GM18519 (cell line): ENCODE measurements at regions not wholly inside any gene's neighbourhood (a gene's known extent, or its start where the extent isn't known, plus 50 kb on each side); places are given as distances from the start of the nearest gene placed in this dataset.

Source experiments
- ATAC-seq: cut with Tn5 transposase; IDR thresholded peaks from one replicate; pipeline ENCODE4 v1.9.1; 2021; ENCODE audit warnings: mild to moderate bottlenecking, moderate library complexity; ENCODE audit not compliant: unreplicated experiment, low FRiP score

DNA sequence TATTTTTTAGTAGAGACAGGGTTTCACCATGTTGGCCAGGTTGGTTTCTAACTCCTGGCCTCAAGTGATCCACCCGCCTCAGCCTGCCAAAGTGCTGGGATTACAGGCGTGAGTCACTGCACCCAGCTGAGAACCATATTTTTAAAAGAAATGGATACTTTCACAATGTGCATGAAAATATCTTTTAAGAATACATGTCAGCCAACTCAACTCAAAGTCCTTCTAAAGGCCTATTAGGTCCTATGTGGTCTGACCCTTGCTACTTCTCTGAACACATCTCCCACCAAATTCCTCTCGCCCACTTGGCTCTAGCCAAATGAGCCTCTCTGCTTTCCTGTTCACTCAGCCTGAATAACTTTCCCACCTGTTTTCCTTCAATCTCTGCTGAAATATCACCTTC lies 119.6 kb downstream of the MTX2 start:
- no peak for ATAC-seq

- no peak for ATAC-seq
Observed at GRCh38 chr2:176390276-176391147, 121.3 kb downstream of the MTX2 start.

DNA sequence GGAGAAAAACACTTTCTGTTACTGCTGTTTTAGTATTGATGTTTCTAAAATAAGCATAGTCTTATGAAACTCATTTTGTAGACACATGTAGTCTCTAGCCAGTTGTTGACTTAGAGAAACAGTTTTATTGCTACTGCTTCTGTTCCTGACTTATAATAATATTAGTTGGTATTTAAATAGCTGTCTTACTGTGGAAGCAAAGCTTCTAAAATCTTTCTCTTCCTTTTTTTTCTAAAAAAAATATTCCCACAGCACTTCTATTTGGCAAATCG lies 121.8 kb downstream of the MTX2 start:
- ATAC-seq = no peak

DNA sequence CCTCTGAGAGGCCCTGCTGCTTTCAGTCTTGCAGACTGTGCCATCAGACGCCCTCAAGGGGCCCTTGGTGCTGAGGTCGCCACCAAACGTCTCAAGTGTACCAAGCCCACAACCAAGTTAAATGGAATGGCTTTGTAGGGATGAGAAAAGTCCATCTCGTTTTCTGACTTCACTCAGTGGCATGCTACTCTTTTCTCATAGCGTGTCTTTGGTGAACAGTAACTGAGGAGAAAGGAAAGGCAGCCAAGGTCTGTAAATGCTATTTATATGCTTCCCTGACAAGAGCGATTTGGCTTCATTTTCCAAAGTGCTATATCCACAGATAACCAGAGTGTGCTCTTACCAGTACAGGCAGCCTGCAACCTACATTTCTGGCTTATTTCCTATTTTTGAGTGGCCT lies 123.0 kb downstream of the MTX2 start:
- no peak for ATAC-seq

DNA sequence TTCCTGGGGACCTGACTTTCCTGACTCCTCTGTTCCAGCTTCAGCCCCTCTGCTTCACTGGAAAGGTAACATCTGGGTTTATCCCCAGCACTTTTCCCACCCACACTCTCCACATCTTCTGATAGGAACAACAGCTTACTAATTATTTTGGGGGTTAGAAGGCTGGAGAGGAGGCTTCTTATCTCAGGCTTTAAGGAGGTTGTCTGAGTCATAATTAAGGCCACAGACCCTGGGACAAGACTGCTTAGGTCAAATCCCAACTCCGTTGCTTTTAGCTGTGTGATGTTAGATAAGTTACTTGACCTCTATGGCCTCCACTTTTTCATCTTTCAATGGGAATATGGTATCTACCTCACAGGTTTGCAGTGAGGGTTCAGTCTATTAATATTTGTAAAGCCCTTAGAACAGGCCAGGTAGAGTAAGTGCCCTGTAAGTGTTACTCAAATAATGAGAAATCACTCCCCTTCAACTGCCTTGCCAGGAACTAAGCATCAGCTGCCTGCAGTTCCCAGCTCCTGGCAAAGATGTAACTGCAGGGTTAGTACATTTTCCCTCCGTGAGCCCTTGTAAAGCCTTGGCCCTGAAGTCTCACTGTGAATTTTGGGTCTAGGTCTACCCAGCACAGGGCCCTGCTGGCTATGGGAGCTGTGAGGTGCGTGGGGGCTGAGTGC lies 123.6 kb downstream of the MTX2 start:
- ATAC-seq = no peak

DNA sequence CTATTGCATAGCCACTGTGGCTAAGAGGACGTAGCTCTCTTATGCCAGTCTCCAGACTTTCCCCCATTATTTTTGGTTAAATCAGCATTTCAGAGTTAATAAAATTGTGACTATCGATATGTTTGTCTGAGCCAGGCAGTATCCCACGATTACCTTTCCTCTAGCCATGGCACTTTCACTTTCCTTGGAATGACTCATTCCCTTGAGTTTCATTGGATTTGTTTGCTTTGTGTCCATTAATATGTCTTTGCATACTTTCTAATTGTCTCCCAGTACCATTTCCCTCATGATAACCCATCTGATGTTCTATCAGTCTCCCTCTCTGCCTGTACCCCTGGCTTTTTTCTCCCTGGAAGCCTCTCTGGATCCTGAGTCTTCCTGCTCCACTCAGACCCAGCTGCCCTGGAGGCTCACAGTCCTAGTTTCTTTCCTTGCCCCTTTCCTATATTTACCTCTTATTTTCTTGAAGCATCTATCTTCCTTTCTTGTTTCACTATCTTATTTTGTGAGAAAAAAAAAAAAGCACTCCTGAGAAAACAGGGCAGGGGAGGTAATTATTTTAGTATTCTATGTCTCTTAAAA lies 126.1 kb downstream of the MTX2 start:
- ATAC-seq = no peak

DNA sequence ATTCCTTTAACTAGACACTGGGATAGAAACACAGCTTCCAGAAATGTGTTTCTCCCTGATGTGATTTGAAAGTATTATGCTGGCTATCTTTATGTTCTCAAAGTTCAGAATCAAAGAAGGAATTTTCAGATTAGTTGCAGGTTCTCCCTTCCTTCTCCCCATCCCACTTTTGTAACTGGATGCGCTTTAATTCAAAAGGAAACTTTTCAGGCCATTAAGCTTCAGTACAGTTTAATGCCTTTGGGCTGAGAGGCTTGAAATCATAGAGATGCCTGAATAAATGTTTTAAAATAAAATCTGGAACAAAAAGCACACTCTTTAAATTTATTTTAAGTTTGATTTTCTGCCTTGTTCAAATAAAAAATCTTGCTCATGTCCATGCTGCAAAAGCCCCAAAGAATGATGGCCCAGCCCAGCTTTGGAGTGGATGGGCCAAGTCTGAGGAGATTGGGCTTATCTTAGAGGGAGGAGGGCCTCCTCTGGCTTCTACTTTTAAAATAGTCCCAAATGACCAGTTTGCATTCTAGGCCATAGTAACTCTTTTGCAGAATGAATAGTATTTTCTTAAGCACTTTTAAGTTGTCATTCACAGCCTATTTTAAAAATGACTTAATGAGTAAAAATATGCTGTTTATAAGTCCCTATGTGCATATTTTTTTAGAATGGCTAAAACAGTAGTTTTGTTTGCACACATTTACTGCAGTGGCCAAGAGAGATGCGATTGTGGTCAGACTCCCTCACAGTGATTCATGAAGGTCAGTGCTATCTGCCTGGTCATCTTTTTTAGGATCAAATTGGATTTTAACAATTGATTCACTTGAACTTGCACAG lies 129.2 kb downstream of the MTX2 start:
- no peak for ATAC-seq

GRCh38 chr2:176399074-176399598 lies 129.9 kb downstream of the MTX2 start:
- no peak for ATAC-seq

DNA sequence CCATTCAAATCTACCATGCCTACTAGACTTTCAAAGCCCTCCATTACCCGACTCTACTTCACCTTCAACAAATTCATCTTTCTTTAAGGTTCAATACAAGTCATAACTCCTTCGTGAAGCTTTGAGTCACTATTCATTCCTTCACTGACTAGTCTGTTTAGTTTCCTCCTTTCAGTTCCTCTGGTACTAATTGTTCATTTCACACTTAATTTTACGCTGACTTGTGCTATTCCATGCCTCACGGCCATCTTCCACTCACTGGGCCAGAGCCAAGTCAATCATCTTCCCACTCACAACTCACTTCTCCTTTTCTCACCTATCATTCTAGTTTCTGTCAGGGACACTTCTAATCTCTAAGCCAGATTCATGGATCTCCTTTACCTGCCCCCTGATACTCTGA lies 136.2 kb downstream of the MTX2 start:
- no peak for ATAC-seq

GRCh38 chr2:176407706-176408105 lies 138.5 kb downstream of the MTX2 start:
- ATAC-seq = no peak

- ATAC-seq = no peak
Observed at GRCh38 chr2:176409671-176410070, 140.4 kb downstream of the MTX2 start.

DNA sequence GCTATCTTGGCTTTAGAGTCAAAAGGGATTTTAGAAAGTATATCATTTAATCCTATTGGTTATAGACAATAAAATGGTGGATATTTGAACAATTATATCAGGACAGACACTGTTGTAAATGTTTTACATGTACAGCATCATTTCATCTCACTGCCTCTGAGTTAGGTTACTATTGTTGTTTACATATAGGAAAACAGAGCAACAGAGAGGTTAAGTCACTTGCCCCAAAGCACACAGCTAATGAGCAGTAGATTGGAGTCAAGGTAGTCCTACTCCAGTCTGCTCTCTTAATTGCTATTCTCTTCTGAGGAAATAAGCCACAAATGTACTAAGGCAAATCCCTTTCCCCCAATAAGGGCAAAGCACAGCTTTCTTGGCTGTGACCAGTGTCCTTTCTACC lies 142.9 kb downstream of the MTX2 start:
- no peak for ATAC-seq

DNA sequence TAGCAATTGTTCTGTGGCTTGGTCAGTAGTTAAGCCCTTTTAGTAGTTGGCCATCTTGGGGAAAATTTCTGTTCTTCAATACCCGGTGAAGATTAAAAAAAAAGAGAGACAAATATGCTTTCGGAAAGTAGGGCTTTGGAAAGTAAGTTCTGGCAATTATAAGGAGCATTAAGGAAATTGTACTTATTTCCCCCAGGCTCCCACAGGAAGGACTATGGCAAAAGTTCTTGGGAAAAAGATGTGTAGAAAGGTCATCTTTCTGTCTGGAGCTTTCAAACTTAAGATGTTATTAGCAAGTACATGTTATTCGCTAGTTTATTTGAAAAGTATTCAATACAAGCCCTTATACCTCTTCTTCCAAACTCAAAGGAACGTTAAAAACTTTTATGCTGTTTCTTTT lies 144.5 kb downstream of the MTX2 start:
- no peak for ATAC-seq

DNA sequence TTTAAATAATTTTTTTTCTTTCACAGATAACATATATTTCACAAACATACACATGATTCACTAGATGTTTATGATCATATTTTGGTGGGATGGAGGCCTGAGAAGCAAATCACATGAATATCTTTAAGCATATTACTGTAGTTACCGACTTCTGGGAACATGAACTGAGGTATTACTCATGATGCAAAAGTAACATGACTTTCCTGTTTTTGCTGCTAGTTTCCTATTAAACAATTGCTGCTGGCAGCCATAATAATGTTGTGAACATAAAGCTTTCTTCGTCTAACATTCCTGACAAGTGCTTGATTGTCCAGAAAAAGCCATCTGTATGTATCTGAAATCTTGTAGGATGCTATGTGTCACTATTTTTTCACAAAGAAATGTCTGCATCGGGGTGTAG lies 145.4 kb downstream of the MTX2 start:
- no peak for ATAC-seq

DNA sequence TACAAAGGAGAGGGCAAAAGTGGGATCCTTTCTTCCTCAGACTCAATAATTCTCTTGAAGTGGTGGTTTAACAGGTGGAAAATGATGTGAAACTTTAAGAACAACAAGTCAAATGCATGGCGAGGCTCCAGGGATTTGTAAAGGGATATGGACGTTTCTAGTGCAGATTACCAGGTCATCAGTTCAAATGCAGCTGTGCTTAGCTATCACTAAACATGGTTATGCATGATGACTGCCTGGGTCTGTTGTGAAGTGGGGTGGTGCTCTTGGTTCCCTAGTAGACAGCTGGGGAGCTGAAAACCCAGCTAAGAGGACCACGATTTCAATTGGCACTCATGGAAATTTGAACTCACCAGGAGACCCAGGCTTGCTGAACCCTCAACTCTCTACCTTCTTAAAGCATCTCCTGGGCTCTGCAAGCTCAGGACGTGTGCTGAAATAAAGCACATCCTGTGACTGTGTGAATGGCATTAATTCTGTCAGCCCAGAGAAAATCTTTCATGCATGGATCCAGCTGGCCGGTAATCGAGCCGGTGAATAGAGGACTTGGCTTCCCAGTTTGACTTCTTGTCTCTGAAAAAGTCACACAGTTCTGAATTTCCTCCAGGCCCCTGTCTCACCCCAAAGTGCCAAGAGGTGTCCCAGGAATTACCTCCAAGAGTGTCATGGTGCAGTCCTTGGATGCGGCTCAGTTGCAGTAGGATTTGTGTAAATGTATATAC lies 146.1 kb downstream of the MTX2 start:
- no peak for ATAC-seq

DNA sequence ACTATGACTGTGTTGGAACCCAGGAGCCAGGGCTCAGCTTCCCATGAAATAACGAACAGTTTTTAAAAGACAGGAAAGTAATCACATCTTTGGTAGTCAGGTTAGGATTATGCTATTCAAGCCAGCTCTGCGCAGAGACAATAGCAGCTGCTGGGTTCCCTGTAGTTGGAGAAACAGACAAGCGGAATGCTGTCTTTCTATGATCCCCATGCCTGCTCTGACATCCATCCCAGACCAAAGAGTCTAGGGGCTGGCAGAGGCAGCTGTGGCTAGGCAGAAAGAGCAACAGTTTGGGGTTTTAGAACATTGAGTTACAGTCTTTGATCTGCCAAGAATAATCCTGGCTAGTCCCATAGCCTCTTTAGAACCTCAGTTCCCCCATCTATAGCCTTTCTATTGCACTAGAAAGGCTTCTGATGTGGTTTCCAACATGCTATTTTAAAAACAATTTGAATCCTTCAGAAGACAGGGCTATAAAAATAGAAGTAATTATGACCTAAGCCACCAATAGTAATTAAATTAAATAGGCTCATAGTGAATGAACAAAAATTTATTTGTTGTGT lies 146.8 kb downstream of the MTX2 start:
- ATAC-seq = no peak

GRCh38 chr2:176418768-176419167 lies 149.5 kb downstream of the MTX2 start:
- ATAC-seq = no peak

- no peak for ATAC-seq
Observed at GRCh38 chr2:176419591-176420071, 150.4 kb downstream of the MTX2 start.

DNA sequence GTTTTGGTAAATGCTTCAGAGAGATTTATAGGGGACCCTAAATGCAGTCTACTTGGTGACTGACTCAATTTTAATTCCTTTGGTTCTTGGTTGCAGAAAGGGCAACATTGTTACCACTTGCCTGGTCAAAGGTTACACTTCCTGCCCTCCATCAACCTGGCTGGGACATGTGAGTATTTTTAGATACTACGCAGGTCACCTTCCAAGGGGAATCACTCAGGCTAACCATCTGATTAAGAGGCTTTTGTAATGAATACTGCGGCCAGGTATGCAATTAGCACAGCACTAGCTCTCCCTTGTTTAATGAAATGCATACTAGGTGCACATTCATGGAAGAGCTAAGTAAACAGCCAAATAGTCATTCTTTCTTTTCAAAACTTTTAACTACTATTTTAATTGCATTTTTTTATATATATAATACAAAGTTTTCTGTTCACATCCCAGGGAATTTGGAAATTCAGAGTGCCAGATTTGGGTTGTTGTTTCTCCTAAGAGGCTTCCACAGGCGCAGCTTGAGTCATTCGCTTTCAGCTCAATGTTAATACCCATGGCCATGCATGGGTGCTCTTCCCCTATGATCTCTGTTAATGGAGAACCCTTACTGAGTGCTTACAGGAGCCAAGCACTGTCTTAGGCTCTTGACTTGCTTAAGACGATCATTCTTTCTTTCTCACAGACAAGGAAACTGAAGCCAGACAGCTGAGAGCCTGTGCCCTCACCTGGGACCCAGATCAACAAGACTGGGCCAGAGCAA lies 152.2 kb downstream of the MTX2 start:
- no peak for ATAC-seq
